Inflammatory macrophage treated with lipopolysaccharide for 1 hour (primary cell): ENCODE measurements at regions not wholly inside any gene's neighbourhood (a gene's known extent, or its start where the extent isn't known, plus 50 kb on each side); places are given as distances from the start of the nearest gene placed in this dataset.

Experiments used
- DNase-seq, 2 donors: peaks; one replicate each; pipeline ENCODE4 v3.0.0-alpha.2; 2020 to 2022

GRCh38 chr3:7915356-7915755, 586.3 kb upstream of the LMCD1 start:
- no peak for DNase-seq

- DNase-seq: no peak
Observed at GRCh38 chr3:7917443-7918151, 584.0 kb upstream of the LMCD1 start.

- DNase-seq: no peak
Observed at GRCh38 chr3:7920211-7920610, 581.4 kb upstream of the LMCD1 start.

- no peak for DNase-seq
Observed at GRCh38 chr3:7924228-7924627, 577.4 kb upstream of the LMCD1 start.

GRCh38 chr3:7927015-7927414, 574.6 kb upstream of the LMCD1 start:
- DNase-seq: no peak

- no peak for DNase-seq
Observed at GRCh38 chr3:7927864-7928263, 573.8 kb upstream of the LMCD1 start.

- no peak for DNase-seq
Observed at GRCh38 chr3:7929319-7929889, 572.2 kb upstream of the LMCD1 start.

- DNase-seq: no peak
Observed at GRCh38 chr3:7934362-7934761, 567.3 kb upstream of the LMCD1 start.

GRCh38 chr3:7947930-7948329, 553.7 kb upstream of the LMCD1 start:
- DNase-seq: no peak

- DNase-seq: no peak
Observed at GRCh38 chr3:7950890-7951289, 550.7 kb upstream of the LMCD1 start.

GRCh38 chr3:7953449-7954014, 548.1 kb upstream of the LMCD1 start:
- no peak for DNase-seq

- DNase-seq: no peak
Observed at GRCh38 chr3:7957024-7957423, 544.6 kb upstream of the LMCD1 start.

GRCh38 chr3:7959094-7959493, 542.5 kb upstream of the LMCD1 start:
- no peak for DNase-seq

- no peak for DNase-seq
Observed at GRCh38 chr3:7960601-7961000, 541.0 kb upstream of the LMCD1 start.

GRCh38 chr3:7962301-7962700, 539.3 kb upstream of the LMCD1 start:
- DNase-seq: no peak

GRCh38 chr3:7964899-7965298, 536.7 kb upstream of the LMCD1 start:
- DNase-seq: no peak

GRCh38 chr3:7973006-7973405, 528.6 kb upstream of the LMCD1 start:
- DNase-seq: no peak

- no peak for DNase-seq
Observed at GRCh38 chr3:7977245-7978086, 524.2 kb upstream of the LMCD1 start.

GRCh38 chr3:7978087-7978422, 523.6 kb upstream of the LMCD1 start:
- no peak for DNase-seq

- DNase-seq: no peak
Observed at GRCh38 chr3:7982126-7982525, 519.5 kb upstream of the LMCD1 start.

GRCh38 chr3:7999384-7999783, 502.2 kb upstream of the LMCD1 start:
- no peak for DNase-seq

GRCh38 chr3:8001307-8001706, 500.3 kb upstream of the LMCD1 start:
- no peak for DNase-seq

- no peak for DNase-seq
Observed at GRCh38 chr3:8001712-8002111, 499.9 kb upstream of the LMCD1 start.

- DNase-seq: no peak
Observed at GRCh38 chr3:8011902-8012301, 489.7 kb upstream of the LMCD1 start.
